ENCODE measurements at regions not wholly inside any gene's neighbourhood (a gene's known extent, or its start where the extent isn't known, plus 50 kb on each side); places are given as distances from the start of the nearest gene placed in this dataset.

- intact Hi-C loops (cut with DNase I; ENCODE audit: low total_unique reads) = no loop called here
- H3K9me3 ChIP-seq = no peaks in the 10 kb centered on the region
These were observed 135.3 kb downstream of the LINC00237 start for GRCh38 chr20:20970841-20971240.

GRCh38 chr20:20969701-20970280 lies 136.4 kb downstream of the LINC00237 start:
- TF ChIP-seq CTCF (IDR thresholded peaks at IDR 0.05) (no peak), POLR2A (IDR thresholded peaks at IDR 0.05) (no peak)
- Histone ChIP-seq H3K4me3 (no peak overlapping the region), H3K4me1 (no peaks in the 10 kb centered on the region), H3K9me3 (no peaks in the 10 kb centered on the region), H3K27ac (no peak overlapping the region), H3K36me3 (no peaks in the 10 kb centered on the region), H3K27me3 (no peaks in the 10 kb centered on the region)
- no peak for DNase-seq
- intact Hi-C loops (cut with DNase I; ENCODE audit: low total_unique reads) = no loop called here

More at GRCh38 chr20:20970841-20971240, 135.3 kb downstream of the LINC00237 start:
- no peak overlapping the region for H3K27ac ChIP-seq
- TF ChIP-seq CTCF (IDR thresholded peaks at IDR 0.05) = no peak
- TF ChIP-seq POLR2A (IDR thresholded peaks at IDR 0.05) = no peak
- no peaks in the 10 kb centered on the region for H3K36me3 ChIP-seq
- no peak overlapping the region for H3K4me3 ChIP-seq
- no peaks in the 10 kb centered on the region for H3K4me1 ChIP-seq
- H3K27me3 ChIP-seq = no peaks in the 10 kb centered on the region
- no peak for DNase-seq

- DNase-seq = no peak
- intact Hi-C loops (cut with DNase I; ENCODE audit: low total_unique reads) = no loop called here
These were observed 138.5 kb downstream of the LINC00237 start for GRCh38 chr20:20967564-20968184.

GRCh38 chr20:20966171-20966570 lies 140.0 kb downstream of the LINC00237 start:
- H3K9me3 ChIP-seq = no peaks in the 10 kb centered on the region
- no peaks in the 10 kb centered on the region for H3K36me3 ChIP-seq
- H3K27me3 ChIP-seq = no peaks in the 10 kb centered on the region
- H3K27ac ChIP-seq = no peak overlapping the region
- no peaks in the 10 kb centered on the region for H3K4me1 ChIP-seq
- TF ChIP-seq POLR2A (IDR thresholded peaks at IDR 0.05) (no peak), CTCF (IDR thresholded peaks at IDR 0.05) (no peak)
- no peak overlapping the region for H3K4me3 ChIP-seq
- no peak for DNase-seq
- intact Hi-C loops (cut with DNase I; ENCODE audit: low total_unique reads) = no loop called here

More at GRCh38 chr20:20967564-20968184, 138.5 kb downstream of the LINC00237 start:
- Histone ChIP-seq H3K36me3 (no peaks in the 10 kb centered on the region), H3K4me1 (no peaks in the 10 kb centered on the region), H3K4me3 (no peak overlapping the region), H3K27ac (no peak overlapping the region), H3K9me3 (no peaks in the 10 kb centered on the region), H3K27me3 (no peaks in the 10 kb centered on the region)
- TF ChIP-seq CTCF (IDR thresholded peaks at IDR 0.05) (no peak), POLR2A (IDR thresholded peaks at IDR 0.05) (no peak)

- Histone ChIP-seq H3K9me3 (no peaks in the 10 kb centered on the region), H3K27ac (no peak overlapping the region), H3K4me3 (no peak overlapping the region), H3K27me3 (no peaks in the 10 kb centered on the region), H3K36me3 (no peaks in the 10 kb centered on the region), H3K4me1 (no peaks in the 10 kb centered on the region)
- intact Hi-C loops (cut with DNase I; ENCODE audit: low total_unique reads) = no loop called here
- TF ChIP-seq POLR2A (IDR thresholded peaks at IDR 0.05) (no peak), CTCF (IDR thresholded peaks at IDR 0.05) (no peak)
- no peak for DNase-seq
These were observed 147.0 kb downstream of the LINC00237 start for GRCh38 chr20:20959031-20959755.
